HPDE6-E6E7 (cell line): ENCODE measurements at regions not wholly inside any gene's neighbourhood (a gene's known extent, or its start where the extent isn't known, plus 50 kb on each side); places are given as distances from the start of the nearest gene placed in this dataset.

ENCODE experiments used
- DNase-seq: peaks from one replicate; pipeline ENCODE4 v3.0.0; 2011; ENCODE audit warnings: missing footprints; ENCODE audit errors: extremely low spot score

DNA sequence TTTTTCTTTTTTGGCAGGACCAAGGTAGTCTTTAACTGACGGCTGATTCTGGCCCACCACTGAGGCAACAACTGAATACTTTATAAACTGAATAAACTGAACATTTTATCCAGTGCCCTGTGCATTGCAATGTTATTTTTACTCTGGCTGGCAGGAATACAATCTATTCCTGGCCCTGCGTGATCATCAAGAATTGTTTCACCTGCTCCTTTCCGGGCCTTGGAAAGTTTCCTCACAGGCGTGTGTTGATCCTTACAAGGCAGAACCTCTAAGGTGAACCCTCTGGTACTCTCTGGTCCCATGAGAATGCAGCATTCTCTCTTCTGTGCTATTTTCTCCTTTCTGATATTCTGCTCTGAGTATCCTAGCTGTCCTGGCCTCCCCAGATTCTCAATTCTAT lies 113.7 kb upstream of the KLHL29 start:
- DNase-seq = no peak

DNA sequence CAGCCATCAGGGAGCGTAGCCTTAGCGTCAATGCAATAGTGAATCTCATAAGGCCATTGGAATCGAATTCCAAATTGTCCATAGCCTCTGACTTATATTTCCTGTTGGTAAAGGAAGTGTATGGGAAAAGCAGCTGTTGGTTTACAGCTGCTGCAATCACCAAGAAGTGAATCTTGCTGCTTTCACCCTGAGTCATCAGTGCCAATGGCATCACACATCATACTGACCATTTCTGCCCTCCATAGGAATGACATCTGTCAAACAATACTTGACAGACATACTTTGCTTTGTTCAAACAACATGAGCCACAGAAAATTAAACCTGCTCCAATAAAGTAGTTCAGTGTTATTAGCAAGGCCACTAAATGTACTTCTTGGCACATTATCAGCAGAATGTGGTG lies 111.2 kb upstream of the KLHL29 start:
- DNase-seq = no peak

DNA sequence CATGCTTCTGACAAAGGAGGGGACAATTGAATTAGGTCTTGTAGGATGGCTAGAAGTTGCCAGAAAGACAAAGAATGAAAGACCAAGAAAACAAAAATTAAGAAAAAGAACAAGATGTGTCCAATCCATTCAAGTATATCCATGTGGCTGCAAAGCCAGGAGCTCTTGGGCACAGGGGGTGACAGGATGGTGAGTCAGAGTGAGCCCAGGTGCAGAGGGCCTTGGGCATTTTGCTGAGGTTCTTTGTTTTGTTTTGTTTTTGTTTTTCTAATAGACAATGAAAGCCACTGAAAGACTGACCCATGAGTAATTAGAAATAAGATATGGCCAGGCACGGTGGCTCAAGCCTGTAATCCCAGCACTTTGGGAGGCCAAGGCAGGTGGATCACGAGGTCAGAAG lies 104.6 kb upstream of the KLHL29 start:
- DNase-seq = peak; percentile 76

DNA sequence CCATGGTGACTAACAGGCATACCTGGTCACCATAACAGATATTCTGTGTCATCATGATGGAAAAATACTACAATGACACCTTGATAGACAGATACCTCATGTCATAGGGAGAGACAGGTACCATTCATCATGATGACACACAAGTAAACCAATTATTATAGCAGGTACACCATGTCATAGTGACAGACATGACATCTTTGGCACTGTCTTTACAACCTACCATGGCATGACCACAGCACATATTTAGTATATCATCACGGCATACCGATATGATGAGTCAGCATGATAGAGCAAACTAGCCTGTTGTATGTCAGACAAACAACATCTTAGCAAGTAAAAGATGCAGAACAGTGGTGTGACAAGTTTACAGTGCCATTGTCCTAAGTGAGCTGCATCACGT lies 101.3 kb upstream of the KLHL29 start:
- no peak for DNase-seq

DNA sequence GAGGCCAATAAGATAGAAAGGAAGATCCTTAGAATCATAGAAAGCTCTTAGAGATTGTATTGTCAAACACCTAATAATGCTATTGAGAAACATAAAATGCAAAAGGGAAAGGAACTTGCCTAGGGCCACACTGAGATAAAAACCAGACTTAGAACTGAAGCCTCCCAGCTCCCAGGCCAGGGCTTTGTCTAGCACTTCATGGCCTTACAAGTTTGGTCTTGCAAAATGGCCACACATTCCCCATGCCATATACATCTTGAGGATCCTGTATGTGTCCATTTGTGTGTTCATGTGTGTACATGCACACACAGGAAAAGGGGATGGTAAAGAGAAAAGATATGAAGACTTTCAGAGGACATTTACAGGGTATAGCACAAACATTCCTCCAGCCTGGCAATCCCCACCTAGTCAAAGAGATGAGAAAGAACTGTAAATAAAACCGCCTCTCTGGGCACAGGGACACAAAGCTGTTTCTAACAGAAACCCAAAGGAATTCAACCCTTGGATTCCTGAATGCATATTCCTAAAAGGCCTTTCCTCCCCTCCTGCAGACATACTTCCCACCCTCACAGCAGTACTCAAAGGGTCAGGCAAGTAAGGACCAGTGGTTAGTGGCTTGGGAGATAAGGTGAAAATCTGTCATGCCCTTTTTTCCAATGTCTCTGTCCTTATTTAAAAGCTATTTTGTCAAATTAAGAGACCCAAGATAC lies 99.7 kb upstream of the KLHL29 start:
- DNase-seq = no peak

DNA sequence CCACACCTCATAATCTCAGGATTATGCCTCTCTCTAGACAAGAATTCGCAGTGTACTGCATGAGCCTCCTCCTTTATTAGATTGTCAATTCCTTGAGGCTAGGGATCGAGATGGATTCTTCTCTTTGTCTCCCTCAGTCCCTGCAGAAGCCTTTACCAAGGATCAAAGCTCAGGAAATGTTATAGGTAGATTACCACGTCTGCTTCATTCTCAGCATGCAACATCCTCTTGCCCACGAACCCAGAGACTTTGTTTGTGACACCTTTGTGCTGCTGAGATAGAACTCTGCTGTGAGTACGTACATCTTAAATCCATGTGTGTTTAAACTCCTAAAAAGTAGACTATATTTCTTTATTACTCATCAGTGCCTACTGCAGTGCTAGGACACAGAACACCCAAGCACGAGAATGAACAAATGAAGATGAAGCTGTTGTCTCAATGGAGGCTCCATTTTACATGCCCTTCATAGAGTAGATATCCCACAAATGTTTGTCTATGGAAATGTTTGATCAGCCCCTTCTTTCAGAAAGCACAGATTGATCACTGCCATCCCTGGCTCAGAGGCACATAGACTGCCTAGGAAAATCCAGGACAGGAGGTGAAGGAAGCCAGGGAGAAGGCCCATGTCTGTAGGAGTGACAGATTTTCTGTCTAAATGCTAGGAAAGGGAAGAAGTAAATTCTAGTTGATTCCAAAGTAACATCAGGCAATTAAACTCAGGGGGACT lies 98.8 kb upstream of the KLHL29 start:
- DNase-seq = no peak

DNA sequence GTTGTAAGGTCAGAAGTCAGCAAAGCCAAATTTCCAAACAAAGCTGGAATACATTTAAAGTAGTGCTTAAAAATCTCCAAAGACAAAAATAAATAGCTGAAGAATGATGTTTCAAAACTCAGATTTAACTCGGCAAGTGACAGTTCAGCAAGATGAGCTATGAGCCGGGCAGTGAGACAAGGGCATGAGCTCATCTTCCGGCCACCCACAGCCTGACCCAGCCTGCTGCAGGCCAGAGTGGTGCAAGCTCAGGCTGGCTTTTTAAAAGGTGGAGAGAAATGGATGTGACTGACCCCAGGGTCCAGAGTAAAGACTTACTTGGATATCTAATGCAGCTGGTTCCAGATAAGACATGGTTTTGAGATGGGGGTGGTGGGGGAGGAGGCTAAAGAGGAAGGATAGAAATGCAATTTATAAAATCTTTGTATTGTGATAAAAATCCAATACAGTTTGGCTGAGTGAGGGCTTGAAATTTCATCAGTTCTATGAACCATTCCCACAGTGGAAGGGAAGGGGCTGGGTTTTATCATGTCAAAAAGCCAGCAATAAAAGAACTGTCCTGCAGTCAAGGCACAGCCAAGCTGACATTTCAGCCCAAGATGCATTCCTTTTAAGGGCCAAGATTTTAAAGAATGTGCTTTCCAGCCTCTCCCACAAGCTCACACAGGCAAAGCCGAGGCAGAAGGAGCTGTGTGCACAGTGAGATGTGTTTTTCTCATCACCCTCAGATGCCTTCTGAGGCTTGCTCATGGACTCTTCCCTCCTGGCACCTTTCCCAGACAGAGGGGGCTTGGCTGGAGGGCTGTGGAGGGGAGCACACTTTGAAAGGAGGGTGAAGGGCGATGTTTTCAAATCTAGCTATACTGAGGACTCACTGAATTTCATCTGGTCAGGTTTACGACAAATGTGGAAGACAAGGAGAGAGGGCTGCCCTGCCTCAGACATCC lies 97.9 kb upstream of the KLHL29 start:
- DNase-seq = no peak

DNA sequence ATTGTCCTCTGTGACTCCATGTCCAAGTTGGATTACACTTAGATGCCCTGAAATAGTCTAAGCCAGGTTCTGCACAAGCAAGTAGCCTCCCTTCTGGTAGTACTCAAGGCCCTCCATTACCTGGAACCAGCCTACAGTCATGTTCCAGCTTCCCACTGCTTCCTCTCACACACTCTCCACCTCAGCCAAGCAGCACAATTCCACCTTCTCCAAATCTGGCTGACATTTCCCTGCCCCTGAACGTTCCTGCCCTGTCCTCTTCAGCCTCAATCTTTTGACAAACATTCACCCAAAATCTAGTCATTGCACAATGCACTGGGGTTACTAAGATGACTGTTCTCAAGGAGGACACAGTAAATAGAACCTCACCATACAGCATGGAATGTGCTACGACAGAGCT lies 95.3 kb upstream of the KLHL29 start:
- no peak for DNase-seq

DNA sequence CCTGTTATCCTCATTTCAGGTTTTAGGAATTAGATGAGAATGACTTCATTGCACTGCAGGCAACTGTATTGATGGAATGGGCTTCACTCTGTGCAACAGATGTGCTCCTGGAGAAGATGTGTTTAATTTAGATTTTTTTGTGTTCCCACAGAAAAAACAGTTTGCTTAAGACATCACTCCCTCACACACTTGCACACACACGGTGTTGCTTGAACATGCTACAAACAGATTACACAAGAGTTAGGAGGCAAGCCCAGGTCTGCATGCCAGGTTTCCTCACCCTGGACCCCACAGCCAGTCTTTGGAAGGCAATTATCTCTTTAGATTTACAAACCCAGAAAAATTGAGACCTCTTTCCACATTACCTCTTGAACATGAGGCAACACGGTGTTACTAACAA lies 93.7 kb upstream of the KLHL29 start:
- no peak for DNase-seq

DNA sequence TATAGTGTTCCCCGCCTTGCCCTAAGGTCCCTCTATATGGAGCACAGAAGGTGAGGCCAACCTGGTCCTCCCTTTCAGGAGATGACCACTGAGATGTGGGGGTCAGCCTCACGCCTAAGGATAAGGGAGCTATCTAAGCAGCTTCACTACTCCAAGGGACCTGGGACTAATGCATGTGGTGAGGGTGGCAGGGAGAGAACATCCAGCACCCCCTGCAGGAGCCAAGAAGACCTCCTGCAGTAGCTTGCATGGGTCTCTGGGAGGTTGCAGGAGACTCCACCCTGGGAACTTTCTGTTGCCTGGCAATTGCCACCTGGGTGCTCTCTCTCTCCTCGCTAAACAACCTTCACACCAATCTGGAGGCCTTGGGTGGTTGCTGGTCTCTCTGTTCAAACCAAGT lies 93.0 kb upstream of the KLHL29 start:
- no peak for DNase-seq

DNA sequence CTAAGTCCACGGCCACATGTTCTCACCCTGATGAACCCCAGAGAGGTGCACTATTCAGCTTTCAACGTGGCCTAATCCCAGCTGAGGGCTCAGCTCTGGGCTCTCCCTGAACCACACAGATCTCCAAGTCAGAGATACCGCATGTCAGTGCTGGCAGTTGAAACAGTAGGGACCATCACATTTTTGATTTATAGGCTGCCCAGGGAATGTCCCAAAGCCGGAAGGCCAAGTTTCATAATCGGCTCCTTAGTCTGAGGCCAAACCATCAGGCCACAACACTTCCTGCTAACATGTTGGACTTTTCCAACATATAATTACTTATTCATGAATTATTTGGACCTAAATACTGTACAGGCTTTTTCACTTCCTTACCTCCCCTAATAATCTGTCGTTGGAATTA lies 91.9 kb upstream of the KLHL29 start:
- DNase-seq = no peak

DNA sequence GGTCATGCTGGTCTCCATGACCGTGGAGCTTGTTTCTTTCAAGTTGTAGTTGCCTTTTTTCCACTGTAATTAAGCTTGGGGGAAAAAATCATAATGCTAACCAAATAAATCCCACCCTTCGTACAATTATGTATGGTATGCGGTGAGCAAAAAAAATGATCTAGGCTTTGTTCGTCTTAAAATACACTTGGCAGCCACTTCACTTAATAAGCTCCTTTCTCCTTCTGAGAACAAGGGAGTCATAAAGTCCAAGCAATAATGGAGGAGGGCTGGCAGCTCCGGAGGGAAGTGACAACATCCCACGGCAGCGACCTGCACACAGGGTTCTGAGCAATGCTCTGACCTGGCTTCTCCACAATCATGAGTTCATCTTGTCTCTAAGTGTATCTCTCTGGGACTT lies 91.2 kb upstream of the KLHL29 start:
- DNase-seq = no peak

DNA sequence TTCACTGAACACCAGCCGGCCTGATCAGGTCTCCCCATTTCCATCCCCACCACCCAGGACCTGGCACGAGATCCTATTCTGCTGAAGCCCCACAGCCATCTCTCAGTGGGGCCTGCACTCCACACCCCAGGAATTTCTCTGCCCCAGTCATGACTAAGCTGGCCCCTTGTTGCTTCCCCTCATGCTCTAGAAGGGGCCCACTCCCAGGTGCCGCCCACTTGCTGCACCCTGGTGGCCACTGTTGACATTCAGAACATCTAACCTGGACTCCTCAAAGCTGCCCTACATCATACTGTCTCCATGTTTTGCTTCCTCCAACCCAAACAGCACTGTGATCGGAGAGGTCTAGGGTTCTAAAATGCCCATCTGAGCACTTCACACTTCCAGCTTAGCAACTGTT lies 90.7 kb upstream of the KLHL29 start:
- DNase-seq = no peak

DNA sequence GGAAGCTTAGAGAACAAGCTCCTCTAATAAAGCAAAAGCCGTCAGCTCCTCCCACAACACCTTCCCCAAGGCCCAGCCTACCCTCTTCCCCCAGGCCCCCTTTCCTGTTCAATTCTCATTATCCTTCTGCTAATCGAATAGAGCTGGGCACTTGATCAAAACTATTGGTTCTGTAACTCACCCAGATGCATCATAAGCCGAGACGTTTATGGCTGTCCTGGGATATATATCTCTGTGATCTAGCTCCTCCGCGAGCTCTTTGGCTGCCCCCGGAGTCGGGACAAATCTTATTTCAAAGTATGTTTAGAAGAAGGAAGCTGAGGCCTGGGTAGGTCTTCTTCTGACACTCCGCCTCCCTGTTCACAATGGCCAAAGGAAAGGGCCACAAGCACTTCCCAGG lies 88.3 kb upstream of the KLHL29 start:
- no peak for DNase-seq

DNA sequence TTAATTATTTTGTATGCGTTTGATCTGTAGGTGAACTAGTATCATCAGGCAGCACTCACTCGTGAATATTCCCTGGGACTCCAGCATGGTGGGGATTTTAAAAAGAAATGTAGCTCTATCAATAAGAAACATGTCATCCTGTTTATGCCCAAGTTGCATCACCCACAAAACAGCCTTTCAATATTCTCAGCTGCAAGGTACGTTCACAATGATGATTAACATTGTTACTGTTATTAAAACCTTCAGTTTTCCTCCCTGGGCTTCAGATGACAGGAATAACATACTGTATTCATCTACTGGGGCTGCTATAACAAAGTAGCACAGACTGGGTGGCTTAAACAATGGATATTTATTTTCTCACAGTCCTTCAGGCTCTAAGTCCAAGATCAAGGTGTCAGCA lies 87.9 kb upstream of the KLHL29 start:
- DNase-seq = no peak

DNA sequence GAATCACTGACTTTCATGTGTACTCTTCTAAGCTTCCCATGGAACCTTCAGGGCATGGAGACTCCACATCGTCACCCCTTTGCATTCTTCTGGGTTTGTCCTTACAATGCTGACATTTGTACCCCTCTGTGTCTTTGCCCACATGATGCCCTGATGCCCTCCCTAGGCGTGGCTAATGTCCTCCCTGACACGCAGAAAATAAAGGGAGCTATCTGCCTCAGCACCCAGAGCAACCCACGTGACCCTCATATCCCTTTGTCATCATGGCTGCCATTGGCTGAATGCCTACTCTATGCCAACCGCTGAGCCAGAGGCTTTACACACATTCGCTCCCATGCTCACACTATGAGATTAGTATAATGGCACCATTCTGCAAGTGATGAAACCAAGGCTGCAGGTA lies 86.4 kb upstream of the KLHL29 start:
- DNase-seq = no peak

DNA sequence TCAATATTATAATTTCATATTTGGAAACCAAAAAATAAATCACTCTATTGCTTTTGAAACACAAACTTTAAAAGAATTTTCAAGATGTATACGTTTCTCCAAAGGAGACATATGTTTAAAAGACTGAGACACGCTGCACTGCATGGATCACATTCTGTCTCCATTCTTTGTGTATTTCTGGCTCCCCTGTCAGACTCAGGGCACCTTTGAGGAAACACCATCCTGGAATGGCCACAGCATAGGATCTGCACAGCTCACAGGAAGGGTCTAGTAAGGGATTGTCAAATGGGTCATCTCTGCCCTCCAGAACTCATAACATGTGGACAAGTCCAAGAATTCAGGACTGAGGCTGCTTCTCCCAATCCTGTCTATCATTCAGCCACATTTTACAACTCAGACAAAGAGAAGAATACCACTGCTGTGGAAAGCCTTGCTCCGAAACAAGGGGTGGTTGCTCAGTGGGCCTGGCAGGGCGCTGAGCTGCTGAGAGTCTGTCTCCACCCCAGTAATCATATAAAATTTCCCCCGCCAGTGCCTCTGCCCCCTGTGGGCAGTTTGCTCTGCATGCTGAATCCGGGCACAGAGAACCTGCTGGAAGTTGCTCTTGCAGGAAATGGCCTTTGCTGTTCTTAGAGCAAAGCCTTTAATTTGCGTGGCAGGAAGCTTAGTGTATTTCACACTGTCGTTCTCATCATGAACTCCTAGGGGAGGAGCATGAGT lies 85.3 kb upstream of the KLHL29 start:
- DNase-seq = no peak

DNA sequence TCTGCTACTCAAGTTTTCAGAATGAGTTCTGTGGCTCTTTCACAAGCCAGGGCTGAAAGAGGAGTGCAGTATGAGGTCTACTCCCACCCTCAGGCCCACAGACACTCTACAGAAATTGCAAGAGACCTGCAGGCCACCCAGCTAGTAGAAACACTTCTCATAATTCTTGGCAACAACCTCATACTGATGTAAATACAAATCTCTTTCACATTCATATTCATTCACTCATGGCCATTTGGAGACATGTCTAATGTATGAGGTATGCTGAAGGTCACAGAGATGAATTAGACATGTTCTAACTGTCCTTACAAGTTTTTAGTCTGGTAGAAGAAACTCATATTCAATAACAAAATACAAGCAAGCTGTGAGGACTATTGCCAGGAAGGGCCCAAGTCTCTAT lies 83.8 kb upstream of the KLHL29 start:
- DNase-seq = no peak

DNA sequence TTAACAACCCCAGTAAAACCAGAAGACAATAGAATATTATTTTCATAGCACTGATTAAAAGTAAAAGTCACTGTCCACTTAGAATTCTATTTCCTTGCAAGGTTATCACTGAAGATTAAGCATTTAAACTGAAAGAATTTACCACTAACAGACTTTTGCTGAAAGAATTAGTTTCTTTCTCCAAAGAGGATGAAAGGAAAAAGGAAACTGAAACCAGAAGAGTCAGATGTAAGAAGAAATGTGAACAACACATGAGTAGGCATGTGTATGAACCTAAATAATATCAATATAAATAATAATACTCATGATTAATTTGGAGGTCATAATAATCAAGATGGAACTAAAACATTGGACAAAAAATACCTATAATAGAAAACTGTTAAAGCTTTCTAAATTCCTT lies 82.4 kb upstream of the KLHL29 start:
- DNase-seq = no peak

DNA sequence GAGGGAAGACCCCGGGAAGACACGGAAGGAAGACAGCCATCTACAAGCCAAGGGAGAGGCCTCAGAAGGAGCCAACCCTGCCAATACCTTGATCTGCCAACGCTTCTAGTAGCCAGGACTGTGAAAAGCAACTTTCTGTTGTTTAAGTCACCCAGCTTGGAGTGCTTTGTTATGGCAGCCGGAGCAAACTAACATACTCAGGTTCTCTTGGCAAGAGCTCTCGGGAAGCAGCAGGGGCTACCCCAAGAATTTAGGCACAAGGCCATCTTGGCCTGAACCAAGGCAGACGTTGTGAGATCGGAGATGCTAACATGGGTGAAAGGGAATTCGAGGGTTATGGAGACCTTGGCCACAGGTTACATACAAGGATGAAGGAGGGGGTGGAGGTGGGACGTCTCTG lies 78.6 kb upstream of the KLHL29 start:
- no peak for DNase-seq

DNA sequence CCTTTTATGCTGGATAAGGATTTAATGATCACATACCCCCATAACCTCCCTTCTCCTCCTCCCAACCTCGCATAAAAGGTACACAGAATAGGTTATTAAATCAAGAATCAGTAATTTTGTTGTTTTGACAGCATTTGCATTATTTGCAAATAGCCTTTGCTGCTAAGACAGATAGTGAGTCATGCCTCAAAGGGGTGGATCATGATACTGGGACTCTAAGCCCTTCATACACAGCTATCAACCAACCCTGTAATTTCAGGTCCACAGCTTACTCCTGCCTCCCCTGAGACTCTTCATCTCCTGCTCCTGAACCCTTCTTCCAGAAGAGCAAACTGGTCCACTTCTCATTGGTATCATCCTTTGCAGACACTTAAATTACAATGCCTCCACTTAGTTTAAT lies 73.8 kb upstream of the KLHL29 start:
- DNase-seq = no peak

DNA sequence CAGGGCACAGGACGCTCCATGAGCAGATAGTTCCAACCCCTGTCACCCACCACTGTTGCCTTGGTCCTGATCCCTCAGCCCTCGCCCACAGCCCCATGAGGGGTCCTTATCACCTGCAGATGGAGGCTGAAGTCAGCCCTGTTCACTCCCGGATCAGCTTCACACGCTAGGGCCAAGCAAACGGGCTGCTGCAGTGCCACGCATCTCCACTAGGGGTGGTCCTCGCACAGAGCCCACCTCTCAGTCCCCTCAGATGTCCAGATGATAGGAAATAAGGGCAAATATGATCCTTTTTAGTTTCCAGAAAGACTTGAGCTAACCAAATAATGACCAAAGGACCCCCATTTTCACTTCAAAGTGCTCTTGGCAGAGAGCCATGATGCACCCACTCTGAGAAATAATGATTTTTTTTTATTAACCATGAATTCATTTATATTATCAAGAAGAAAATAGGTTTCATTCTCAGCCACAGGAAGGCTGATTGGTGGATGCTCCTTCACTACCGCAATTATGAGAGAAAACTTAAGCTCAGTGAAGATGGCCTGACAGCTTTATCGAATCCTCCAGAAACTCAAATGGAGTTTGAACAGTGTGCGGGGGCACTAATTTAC lies 71.9 kb upstream of the KLHL29 start:
- no peak for DNase-seq
